NCI-H524 treated with DMSO at 0.1 percent for 48 hours (cell line): ENCODE measurements at regions not wholly inside any gene's neighbourhood (a gene's known extent, or its start where the extent isn't known, plus 50 kb on each side); places are given as distances from the start of the nearest gene placed in this dataset.

ENCODE experiments used
- DNase-seq: peaks from one replicate; lab custom pipeline; 2025; lab: John Stamatoyannopoulos, UW

DNA sequence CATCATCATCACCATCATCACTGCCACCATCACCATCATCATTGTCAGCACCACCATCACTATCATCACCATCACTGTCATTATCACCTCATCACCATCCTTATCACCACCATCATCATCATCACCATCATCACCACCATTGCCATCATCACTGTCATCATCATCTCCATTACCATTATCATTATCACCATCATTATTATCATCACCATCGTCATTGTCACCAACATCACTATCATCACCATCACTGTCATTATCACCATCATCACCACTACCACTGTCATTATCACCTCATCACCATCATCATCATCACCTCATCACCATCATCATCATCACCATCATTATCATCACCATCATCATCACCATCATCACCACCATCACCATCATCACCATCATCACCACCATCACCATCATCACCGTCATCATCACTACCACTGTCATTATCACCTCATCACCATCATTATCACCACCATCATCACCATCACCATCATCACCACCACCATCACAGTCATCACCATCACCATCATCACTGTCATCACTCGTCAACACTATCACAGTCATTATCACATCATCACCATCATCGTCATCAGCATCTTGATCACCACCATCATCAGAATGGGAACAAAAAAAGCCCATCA lies 191.1 kb downstream of the TTLL2 start:
- no peak for DNase-seq

DNA sequence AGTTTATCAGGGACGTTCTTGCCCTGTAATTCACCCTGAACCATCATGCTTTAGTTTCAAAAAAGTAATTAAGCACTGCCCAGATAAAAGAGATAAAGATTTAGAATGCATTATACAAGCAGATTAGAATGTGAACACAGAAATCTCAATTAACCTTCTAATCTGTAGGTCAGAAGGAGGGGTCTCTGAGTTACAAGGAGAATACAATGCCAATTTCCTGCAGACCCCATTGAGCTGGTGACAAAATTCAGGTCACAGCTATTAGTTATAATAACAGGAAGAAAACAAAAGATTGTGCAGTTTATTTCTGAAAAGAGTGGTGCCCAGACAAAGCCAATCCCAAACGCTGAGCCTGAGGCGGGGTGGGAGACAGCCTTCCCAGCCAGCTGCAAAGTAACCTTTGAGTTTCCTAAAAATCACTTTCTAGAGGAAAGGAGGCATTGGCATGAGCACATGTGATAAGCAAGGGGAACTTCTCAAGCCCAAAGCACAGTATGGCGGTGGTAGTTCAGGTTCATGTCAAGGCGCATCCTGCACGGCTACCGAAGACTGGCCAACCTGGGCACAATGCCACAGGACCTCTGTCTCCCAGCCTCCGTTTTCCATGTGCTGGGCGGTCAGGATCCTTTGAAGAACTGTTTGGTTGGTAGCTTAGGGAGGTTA lies 192.5 kb downstream of the TTLL2 start:
- no peak for DNase-seq

DNA sequence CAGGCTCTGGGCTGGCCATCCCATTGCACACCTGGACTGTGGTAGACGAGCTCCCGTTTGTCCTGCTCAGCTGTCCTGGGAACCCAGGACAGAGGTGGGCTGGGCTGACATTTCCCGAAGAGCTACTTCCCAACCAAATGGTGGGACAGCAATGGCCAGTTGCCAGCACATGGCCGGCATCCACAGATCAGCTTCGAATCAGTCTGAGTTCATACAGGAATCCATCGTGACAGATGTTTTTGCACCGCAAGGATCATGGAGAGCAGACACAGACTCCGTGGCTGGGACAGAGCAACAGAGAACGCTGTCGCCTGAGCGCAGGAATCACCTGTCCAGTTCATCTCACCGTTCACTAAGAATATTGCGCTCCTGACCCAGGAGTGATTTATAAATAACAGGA lies 198.5 kb downstream of the TTLL2 start:
- no peak for DNase-seq

DNA sequence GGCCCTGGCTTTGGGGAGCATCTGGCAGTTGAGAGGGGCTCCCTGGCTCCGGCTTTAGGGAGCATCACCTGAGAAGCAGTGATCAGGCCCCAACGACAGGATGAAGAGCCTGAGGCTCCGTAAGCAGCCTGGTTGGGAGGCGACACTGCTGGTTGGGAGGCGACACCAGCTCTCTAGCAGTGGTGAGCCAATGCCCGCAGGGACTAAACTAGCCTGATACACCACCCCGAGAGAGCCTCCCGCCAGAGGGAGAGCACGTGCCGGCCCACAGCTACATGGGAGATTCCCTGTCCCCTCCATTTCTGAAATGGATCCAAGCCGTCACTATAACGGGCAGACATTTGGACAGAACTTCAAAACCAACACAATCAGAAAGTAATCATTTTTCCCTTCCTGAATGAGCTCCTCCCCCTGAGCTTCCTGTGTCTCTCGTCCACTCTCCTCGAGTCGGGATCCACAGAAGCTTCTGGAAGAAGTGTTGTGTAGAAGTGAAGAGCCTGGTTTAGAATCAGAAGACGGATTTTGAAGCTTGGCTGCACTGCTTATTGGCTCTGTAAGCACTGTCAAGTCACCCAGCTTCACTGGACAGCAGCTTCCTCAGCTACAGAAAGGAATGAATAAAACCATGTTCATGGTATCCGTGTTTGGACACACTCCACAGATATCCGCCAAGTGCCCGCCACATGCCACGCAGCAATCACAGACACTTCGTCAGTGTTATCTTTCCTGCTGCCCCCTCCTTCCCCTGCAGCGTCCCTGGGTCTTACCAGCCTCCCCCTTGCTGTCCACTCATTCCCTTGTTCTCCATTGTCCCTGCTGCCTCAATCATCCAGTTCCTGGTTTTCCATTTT lies 199.6 kb downstream of the TTLL2 start:
- DNase-seq, result no peak

DNA sequence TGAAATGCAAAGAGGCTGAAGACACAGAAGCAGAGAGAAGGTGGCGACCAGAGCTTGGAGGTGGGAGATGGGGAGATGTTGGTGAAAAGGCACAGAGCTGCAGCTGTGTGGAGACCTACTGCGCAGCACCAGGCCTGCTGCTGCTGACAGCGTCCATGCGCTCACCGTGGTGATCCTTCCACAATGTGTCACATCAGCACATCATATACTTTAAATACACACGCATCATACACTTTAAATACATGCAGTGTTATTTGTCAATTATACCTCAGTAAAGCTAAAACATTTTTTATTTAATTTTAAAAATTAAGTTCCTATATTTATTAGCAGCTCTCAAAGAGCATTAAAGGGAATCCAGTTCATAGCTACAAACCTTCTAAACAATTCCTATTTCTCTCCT lies 200.9 kb downstream of the TTLL2 start:
- DNase-seq, result no peak

DNA sequence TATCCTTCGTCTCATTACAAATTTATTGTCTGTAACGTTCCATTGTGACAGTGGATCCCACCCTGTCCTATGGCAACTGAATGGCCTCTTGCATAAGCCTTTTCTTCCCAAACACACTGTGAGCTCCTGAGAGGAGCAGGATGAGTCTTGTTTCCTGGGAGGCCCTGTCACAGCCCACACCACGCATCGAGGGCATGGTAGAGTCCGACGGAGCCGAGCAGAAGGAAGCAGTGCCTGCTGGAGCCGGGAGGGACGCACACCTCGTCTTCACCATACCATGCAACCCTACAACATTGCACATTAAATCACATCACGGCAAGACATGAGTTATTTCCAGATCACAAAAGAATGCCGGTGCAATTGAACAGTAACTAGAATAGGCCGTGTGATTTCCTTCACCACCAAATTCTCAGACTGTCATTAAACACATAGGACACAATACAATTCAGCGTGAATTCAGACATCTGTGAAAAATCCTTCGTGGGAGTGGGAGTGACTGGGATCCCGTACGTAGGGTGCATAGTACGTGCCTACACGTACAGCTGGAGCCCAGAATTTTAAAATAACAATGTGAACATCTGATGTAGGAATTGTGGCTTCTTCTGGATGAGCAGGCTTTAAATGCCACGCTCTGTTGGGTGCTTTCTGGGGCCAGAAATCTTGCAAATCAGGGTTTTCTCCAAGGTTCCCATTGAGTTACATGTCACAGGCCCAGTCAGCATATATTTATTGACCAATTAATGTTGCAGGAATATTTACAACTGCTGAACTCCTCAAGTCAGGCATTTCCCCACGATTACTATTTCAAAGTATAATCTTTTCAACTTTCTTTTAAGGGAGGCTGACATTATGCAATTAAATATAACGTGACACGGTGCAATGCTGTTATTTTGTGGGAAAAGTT lies 201.8 kb downstream of the TTLL2 start:
- DNase-seq, result no peak

DNA sequence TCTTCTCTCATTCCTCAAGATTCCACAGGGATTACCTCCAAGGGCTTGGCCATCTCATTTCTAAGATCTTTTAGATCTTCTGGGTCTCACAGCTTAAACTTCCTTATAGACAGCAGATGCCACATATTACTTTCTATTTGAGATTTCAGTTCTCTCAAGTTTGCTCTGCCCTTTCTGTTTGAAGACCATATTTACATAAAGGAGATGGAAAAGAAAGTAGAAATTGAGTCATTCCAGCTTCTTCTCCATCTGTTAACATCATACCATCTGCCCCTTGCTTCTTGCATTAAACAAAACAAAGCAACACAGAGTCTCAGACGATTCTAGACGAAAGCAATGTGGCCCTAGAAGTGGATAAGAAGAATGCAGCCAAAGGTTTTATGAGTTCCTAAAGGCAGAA lies 203.4 kb downstream of the TTLL2 start:
- DNase-seq, result peak; percentile 30

DNA sequence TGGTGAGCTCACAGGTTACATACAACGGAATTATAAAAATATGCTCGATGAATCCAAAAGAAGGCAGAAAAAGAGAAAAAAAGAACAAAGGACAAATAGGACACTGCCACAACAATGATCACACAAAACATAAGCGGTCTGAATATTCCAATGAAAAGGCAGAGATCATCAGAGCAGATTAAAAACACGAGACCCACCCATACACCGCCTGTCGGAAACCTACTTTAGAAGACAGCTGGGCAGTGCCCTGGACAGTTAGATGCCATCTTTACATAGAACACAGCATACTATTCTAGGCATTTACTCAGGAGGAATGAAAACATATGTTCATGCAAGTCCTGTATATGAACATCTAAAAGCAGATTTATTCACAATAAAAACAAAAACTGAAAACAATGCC lies 204.1 kb downstream of the TTLL2 start:
- DNase-seq, result no peak

DNA sequence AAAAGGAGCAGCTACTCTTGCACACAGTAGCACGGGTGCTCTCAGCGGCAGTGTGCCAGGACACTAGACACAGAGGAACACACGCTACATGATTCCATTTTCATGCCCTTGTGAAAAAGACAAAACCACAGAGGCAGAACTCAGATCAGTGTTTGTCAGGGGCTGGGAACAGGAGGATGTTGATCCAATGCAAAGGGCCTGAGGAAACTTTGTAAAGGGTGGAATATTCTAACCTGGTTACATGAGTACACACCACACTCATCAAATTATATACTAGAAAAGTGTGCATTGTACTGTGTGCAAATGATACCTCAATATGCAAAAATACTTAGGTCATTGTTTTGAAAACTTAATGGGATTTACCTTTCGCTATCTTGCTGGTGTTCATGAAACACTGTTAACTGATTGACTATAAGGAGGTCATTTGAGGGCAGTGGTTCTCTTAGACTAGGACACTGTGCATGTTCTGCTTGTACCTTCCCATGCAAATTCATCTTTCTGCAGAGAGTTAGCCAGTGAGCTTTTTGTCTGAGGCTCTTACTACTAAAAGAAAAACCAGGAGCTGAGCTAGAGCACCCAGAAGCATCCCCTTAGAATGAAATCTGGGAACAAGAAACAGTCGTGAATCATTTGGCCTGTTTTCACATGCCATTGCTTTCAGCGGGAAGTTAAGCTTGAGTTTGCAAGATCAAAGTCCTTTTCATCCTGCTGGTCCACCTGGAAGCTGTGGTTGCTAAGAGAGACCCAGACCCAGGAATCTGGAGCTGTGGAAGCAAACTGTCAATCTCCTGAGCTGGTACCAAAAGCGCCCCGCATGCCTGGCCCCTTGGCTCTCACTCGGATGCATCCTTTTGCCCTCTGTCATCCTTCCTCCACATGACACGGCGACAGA lies 204.8 kb downstream of the TTLL2 start:
- DNase-seq, result no peak

DNA sequence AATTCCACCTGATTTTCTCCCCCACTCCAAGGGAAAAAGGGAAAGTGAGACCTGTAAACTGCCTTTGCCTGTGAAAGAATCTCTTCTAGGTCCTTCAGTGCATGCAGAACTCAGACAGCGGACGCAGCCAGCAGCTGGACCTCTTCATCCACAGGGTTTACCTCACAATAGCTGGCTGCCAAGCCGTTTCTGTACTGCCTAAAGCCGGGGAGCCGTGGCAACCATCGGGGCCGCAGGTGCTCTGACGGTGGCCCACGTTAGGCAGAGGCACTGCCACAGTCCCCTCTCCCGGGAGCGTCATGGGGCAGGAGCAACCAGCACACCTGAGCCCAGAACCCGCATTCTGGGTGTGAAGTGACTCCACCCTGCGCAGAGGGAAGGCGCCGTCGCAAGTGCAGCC lies 206.1 kb downstream of the TTLL2 start:
- no peak for DNase-seq

DNA sequence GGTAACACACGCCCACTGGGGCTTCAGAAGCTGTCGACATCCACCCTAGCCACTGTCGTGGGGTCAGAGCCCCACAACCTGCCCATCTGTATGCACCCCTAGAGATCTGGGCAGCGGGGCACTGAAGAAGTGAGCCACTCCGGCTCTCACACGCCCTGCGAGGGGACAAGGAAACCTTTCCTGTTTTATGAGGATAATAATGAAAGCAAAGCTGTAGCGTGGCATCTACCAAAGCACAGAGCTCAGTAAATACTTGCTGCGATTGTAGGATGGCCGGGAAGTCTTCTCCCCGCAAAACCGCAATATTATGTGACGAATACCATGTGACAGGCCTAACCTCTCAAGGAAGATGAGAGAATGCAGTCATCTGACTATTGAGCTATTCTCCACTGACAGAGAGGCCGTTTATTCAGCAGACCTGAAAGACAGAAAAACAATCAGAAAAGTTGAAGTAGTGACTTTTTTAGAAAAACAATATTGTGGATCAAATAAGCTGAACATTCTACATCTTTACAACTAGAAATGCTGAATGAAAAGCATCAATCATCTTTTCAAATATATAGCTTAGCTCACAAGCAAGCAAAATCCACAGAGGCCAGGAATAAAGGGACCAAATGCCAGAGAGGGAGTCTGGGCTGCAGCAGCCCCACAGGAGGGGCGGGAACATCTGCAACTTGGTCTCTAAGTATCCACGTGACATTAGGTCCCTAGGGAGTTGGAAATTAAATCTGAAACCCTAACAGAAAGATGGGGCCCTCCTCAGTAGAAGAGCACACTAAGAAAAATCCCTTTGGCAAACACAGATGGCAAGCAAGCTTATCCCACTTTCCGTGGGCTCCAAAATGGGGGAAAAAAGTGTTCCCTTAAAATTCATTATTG lies 207.8 kb downstream of the TTLL2 start:
- DNase-seq, result peak; percentile 100

DNA sequence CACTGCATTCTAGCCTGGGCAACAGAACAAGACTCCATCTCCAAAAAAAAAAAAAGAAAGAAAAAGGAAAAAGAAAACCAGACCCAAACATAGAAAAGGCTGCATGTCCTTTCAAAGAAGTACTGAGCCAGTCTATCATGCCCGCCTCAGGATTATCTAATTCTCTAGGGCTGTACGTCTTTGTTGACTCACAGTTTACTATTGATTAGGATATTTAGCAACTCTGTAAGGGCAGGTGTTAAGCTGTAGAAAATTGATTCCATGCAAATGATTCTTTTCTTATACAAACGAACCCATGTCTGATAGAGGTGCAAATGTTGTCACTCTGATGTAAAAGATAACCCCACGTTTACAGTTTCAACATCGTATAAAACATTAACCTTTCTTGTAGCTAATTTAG lies 209.0 kb downstream of the TTLL2 start:
- DNase-seq, result no peak

DNA sequence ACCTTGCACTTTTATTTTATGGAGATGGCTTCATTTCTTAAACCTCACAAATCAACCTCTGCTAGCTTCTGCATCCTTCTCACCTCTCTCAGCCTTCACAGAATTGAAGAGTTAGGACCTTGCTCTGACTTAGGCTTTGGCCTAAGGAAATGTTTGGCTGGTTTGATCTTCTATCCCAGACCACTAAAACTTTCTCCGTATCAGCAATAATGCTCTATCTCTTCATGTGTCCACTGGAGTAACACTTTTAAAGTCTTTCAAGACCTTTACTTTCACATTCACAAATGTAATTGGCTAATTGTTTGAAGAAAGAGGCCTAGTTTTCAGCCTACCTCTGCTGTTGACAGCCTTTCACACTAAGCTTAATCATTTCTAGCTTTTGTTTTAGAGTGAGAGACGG lies 212.9 kb downstream of the TTLL2 start:
- no peak for DNase-seq

DNA sequence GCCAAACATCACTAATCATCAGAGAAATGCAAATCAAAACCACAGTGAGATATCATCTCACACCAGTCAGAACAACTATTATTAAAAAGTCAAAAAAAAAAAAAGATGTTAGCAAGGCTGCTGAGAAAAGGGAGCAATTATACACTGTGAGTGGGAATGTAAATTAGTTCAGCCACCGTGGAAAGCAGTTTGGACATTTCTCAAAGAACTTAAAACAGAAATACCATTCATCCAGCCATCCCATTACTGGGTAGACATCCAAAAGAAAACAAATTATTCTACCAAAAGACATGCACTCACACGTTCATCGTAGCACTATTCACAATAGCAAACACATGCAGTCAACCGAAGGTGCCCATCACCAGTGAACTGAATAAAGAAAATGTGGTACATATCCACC lies 213.9 kb downstream of the TTLL2 start:
- no peak for DNase-seq

DNA sequence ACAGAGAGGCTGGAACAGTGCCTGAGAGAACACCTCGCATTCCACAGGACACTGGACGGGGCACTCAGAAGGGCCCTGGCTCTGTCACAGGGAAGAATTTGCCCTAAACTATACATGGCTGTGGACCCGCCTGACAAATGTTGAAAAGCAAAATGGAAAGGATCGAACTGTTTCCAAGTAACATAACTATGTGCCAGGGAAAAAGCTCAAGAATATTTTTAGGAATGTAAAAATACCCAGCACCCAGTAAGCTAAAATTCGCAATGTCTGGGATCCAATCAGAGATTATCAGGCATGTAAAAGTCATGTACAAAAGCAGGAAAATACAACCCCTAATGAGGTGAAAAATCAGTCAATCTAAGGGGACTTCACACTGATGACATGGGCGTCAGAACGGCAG lies 215.9 kb downstream of the TTLL2 start:
- DNase-seq, result no peak

DNA sequence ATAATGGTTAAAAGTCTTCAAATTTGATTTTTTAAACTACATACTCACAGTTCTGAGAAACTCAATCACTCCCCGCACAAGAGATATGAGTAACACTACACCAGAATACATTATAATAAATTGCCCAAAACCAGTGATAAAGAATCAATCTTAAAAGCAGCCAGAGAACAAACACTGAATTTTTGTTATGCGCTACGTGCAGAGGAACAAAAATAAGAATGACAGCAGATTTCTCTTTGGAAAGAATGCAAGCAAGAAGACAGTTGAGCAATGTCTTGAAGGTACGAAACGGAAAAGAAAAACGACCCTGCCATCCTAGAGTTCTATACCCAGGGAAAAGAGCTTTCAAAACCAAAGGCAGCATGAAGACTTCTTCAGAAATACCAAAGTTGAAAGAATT lies 216.7 kb downstream of the TTLL2 start:
- DNase-seq, result no peak

DNA sequence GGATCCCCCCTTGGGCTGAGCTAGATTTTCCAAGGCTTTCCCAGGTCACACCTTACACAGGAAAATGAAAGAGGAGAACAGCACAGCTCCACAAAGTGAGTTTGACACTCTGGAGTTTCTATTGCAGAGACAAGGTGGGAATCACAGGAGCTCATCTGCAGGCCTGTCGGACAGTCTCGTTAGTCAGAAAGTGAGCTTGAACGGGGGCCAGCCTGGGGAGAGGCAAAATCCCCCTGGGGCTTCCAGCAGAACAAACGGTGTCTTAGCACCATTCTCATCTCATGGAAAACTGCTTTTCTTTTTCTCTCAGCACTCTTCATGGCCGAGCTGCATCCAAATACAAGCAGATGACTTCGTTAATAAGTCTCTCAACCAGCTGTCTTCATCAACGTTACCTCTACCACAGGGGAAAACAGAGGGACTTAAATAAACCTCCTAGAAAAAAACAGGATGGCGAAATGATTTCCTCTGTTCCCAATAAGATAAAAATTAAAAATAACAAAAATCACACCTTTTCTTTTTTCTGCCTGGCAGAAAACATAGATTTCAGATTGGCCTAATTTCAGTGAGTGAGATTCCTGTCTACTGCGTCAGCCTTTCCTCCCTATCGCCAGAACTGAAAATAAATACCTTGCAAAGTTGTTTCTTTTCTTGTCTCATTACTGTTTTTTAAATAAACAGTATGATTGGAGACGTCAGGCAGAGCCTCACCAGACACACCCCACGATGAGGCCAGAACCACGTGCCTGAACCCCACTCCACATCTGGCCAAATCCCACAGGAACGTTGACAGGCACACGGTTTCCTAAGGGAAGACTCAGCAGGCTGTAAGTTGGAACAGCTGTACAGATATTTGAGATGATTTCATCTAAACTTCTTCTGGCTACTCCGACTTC lies 219.0 kb downstream of the TTLL2 start:
- DNase-seq, result peak; percentile 13

DNA sequence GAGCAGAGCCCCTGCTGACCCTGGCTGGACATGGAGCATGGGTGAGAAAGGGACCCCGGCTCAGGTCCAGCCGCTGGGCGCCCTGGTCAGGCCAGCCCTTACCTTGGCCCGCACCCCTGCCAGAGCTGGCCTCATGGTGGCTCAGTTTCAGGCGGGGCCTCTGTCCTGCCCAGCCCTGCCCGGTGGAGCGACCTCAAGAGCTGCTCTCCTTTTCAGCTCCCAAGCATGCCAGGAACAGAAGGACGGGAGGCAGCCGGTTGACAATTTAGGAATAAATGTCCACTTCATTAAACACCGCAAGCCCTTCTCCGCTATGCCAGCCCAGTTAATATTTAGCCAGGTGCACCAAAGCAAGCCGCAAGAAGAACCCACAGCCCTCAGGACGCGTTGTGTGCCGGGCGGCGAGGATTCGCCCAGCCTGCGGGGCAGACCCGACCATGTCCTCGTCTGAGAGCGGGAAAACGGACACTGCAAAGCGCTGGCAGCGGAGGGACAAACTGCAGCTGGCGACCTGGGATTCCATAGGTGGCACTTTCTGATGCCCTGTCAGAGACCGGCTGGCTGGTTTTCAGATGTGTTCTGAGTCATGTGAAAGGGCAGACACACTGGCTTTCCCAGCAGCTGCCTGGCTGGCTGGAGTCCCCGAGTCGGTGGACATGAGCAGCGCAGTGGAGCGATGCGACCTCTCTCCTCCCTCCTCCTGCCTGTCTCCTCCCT lies 221.9 kb downstream of the TTLL2 start:
- no peak for DNase-seq

DNA sequence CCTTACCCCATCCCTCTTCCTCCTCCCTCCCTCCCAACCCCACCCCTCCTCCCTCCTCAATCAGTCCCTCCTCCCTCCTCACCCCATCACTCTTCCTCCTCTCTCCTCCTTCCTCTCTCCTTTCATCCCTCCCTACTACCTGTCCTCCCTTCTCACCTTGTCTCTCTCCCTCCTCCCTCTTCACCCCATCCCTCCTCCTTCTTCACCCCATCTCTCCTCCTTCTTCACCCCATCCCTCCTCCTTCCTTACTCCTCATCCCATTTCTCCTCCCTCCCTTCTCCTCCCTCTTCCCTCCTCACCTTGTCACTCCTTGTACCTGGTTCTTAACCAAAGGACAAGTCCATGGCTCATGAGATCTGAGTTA lies 222.4 kb downstream of the TTLL2 start:
- no peak for DNase-seq
